H1 (cell line): ENCODE measurements at regions not wholly inside any gene's neighbourhood (a gene's known extent, or its start where the extent isn't known, plus 50 kb on each side); places are given as distances from the start of the nearest gene placed in this dataset.

Experiments
- ATF3 ChIP-seq: IDR thresholded peaks from 2 replicates; pipeline ENCODE4 v1.6.1; 2011; ENCODE audit warnings: low read depth, mild to moderate bottlenecking, low read length; ENCODE audit not compliant: insufficient read depth
- BRCA1 ChIP-seq: IDR thresholded peaks from 2 replicates; pipeline ENCODE4 v1.6.1; 2012; ENCODE audit warnings: low read depth, low read length, improper control_type of control experiment
- HDAC6 ChIP-seq: IDR thresholded peaks from one replicate; pipeline ENCODE4 v1.7.1; 2012; ENCODE audit warnings: low read depth, mild to moderate bottlenecking, inconsistent platforms, low read length, moderate library complexity
- NRF1 ChIP-seq: IDR thresholded peaks from 2 replicates; pipeline ENCODE4 v1.6.1; 2011; ENCODE audit warnings: mild to moderate bottlenecking, low read depth, low read length, improper control_type of control experiment
- POLR2AphosphoS5 ChIP-seq: IDR thresholded peaks from 2 replicates; pipeline ENCODE4 v1.6.1; 2011; ENCODE audit warnings: low read depth, low read length
- RNF2 ChIP-seq: fragments of 200-900, 300-1000 bp; sonication (generic); IDR thresholded peaks from 2 replicates; pipeline ENCODE4 v1.7.1; 2016; ENCODE audit warnings: borderline replicate concordance, low read depth, mild to moderate bottlenecking, antibody characterized with exemption, low read length; ENCODE audit not compliant: poor library complexity, severe bottlenecking; ENCODE audit errors: missing control alignments
- SIN3A ChIP-seq, 2 experiments: IDR thresholded peaks in 1 of 2; conservative IDR thresholded peaks in 1 of 2; 2 replicates each; pipeline ENCODE4 v1.6.1; 2011 to 2012; ENCODE audit warnings: low read length in 2 of 2, improper control_type of control experiment in 1 of 2, low read depth in 1 of 2, mild to moderate bottlenecking in 1 of 2
- SIX5 ChIP-seq: IDR thresholded peaks from 2 replicates; pipeline ENCODE4 v1.6.1; 2011; ENCODE audit warnings: mild to moderate bottlenecking, low read depth, low read length
- TCF12 ChIP-seq: IDR thresholded peaks from 2 replicates; pipeline ENCODE4 v1.6.1; 2011; ENCODE audit warnings: low read depth, mild to moderate bottlenecking, low read length
- TF ChIP-seq, protein P1 (sequence below): IDR thresholded peaks from 2 replicates; pipeline ENCODE4 v1.6.1; 2012; ENCODE audit warnings: low read length, inconsistent platforms
- TF ChIP-seq, protein P2 (sequence below), 3 experiments: IDR thresholded peaks; 1 replicate in 2 of 3; 2 replicates in 1 of 3; pipeline versions ENCODE4 v1.5.1 to v1.6.1; 2011; ENCODE audit warnings: low read length in 3 of 3, mild to moderate bottlenecking in 3 of 3, inconsistent platforms in 2 of 3, low read depth in 1 of 3, moderate library complexity in 1 of 3; ENCODE audit not compliant: insufficient read depth in 1 of 3; ENCODE audit errors: control extremely low read depth in 1 of 3
- TF ChIP-seq, protein P3 (sequence below): IDR thresholded peaks from 2 replicates; pipeline ENCODE4 v1.6.1; 2012; ENCODE audit warnings: inconsistent platforms

- TF ChIP-seq, protein P1, sequence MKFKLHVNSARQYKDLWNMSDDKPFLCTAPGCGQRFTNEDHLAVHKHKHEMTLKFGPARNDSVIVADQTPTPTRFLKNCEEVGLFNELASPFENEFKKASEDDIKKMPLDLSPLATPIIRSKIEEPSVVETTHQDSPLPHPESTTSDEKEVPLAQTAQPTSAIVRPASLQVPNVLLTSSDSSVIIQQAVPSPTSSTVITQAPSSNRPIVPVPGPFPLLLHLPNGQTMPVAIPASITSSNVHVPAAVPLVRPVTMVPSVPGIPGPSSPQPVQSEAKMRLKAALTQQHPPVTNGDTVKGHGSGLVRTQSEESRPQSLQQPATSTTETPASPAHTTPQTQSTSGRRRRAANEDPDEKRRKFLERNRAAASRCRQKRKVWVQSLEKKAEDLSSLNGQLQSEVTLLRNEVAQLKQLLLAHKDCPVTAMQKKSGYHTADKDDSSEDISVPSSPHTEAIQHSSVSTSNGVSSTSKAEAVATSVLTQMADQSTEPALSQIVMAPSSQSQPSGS: no peak
- TF ChIP-seq, protein P2, sequence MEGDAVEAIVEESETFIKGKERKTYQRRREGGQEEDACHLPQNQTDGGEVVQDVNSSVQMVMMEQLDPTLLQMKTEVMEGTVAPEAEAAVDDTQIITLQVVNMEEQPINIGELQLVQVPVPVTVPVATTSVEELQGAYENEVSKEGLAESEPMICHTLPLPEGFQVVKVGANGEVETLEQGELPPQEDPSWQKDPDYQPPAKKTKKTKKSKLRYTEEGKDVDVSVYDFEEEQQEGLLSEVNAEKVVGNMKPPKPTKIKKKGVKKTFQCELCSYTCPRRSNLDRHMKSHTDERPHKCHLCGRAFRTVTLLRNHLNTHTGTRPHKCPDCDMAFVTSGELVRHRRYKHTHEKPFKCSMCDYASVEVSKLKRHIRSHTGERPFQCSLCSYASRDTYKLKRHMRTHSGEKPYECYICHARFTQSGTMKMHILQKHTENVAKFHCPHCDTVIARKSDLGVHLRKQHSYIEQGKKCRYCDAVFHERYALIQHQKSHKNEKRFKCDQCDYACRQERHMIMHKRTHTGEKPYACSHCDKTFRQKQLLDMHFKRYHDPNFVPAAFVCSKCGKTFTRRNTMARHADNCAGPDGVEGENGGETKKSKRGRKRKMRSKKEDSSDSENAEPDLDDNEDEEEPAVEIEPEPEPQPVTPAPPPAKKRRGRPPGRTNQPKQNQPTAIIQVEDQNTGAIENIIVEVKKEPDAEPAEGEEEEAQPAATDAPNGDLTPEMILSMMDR (IDR thresholded peaks at IDR 0.05; ENCODE audit: control extremely low read depth in 1 of 3, insufficient read depth in 1 of 3, low read depth in 1 of 3, low read length in 3 of 3): no peak
- TF ChIP-seq, protein P3, sequence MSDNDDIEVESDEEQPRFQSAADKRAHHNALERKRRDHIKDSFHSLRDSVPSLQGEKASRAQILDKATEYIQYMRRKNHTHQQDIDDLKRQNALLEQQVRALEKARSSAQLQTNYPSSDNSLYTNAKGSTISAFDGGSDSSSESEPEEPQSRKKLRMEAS: no peak
- TF ChIP-seq SIX5: no peak
- no peak for TF ChIP-seq ATF3
- TF ChIP-seq BRCA1: no peak
- no peak for TF ChIP-seq NRF1
- TF ChIP-seq HDAC6: no peak
- TF ChIP-seq RNF2: no peak
- no peak for TF ChIP-seq TCF12
- TF ChIP-seq SIN3A (conservative IDR thresholded peaks at IDR 0.05 in 1 of 2, IDR thresholded peaks at IDR 0.05 in 1 of 2; ENCODE audit: low read depth in 1 of 2, low read length in 2 of 2): no peak
- no peak for TF ChIP-seq POLR2AphosphoS5
These were observed 73.2 kb upstream of the ST8SIA6 start for GRCh38 chr10:17527514-17528146.
